Psoas muscle (tissue), 7 donors: ENCODE measurements at regions not wholly inside any gene's neighbourhood (a gene's known extent, or its start where the extent isn't known, plus 50 kb on each side); places are given as distances from the start of the nearest gene placed in this dataset.

Experiments used
- ATAC-seq, 4 donors: fragments of 200-7000 bp; cut with Tn5 transposase; one replicate each; pipeline ENCODE4 v1.9.1; 2020; ENCODE audit warnings: moderate library complexity in 3 of 4, mild to moderate bottlenecking in 2 of 4
- DNase-seq, 2 donors: peaks; one replicate each; pipeline ENCODE4 v3.0.0-alpha.2; 2020
- H3K27ac ChIP-seq: fragments of 200-600 bp; one replicate; pipeline ENCODE4 v1.8.0; 2022
- H3K27me3 ChIP-seq, 3 donors: fragments of 200-600 bp in 1 of 3; one replicate each; pipeline versions ENCODE4 v1.6.1 to v1.8.0; 2013 to 2022; ENCODE audit warnings: low read length in 2 of 3, mild to moderate bottlenecking in 2 of 3, moderate library complexity in 1 of 3; ENCODE audit not compliant: insufficient read depth in 3 of 3
- H3K36me3 ChIP-seq, 2 donors: fragments of 200-600 bp in 1 of 2; one replicate each; pipeline versions ENCODE4 v1.6.1 to v1.8.0; 2013 to 2022; ENCODE audit warnings: low read depth in 1 of 2, mild to moderate bottlenecking in 1 of 2, moderate library complexity in 1 of 2; ENCODE audit not compliant: insufficient read depth in 1 of 2
- H3K4me1 ChIP-seq: fragments of 200-600 bp; one replicate; pipeline ENCODE4 v1.8.0; 2022
- H3K4me3 ChIP-seq: fragments of 200-600 bp; one replicate; pipeline ENCODE4 v1.8.0; 2022; ENCODE audit warnings: mild to moderate bottlenecking
- H3K9me3 ChIP-seq: fragments of 200-600 bp; one replicate; pipeline ENCODE4 v1.8.0; 2022
- WGBS, 3 donors: extraction: QIAGEN DNeasy Blood & Tissue Kit; methylation state at CpG; one replicate each; pipeline versions ENCODE4 v1.1.6 to v1.1.7; 2013; 5-methylcytosine and 5-hydroxymethylcytosine counted together
- intact Hi-C, 2 donors: fragments of 100-400 bp; cut with DNase I; formaldehyde crosslinking; loops; one replicate each; pipeline versions ENCODE4 v1.11.0 to v1.14.2; 2022
- TF ChIP-seq, protein P1 (sequence below): fragments of 200-600 bp; IDR thresholded peaks from one replicate; pipeline ENCODE4 v1.8.0; 2022; ENCODE audit warnings: antibody characterized with exemption
- donor health status: healthy with polysubstance abuse.
- donor health status: DM: no; HTN: no; CAD: no; lungs with moderate emphysema.
- donor health status: Bipolar disorder and iron deficiency.
- donor health status: healthy.
- donor health status: DM: yes; HTN: yes; CAD: no.
- donor health status: DM: no; HTN: no; CAD: no.
- donor health status: DM: yes; HTN: yes; CAD: no.

DNA sequence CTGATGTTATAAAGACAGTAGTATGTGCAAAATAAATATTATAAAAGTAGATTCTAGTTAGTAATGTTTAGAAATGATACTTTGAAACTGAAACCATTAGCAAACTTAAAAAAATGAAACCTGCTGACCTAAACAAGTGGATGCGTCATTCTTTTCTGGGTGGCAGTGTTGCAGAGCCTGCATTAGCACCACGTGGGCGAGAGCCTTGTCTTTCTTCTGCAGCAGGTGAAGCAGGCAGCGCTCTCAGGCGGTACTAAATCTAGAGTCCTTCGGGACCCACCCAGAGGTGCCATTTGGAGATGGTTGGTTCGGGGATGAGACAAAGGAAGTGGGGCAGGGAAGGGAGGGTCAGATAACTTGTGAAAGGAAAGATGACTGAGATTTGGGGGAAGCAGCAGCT lies 759.1 kb upstream of the IGFBP3 start:
- ATAC-seq: no peak
- H3K36me3 ChIP-seq: no peaks in the 10 kb centered on the region
- H3K4me1 ChIP-seq: no peaks in the 10 kb centered on the region
- WGBS, 3 donors: 86 to 91% (median 90%) methylated on average over 7 of the region's 7 CpGs
- intact Hi-C loops: no loop called here
- no peak overlapping the region for H3K27ac ChIP-seq
- DNase-seq: no peak
- H3K9me3 ChIP-seq: no peaks in the 10 kb centered on the region
- H3K4me3 ChIP-seq: no peak overlapping the region
- TF ChIP-seq, protein P1, sequence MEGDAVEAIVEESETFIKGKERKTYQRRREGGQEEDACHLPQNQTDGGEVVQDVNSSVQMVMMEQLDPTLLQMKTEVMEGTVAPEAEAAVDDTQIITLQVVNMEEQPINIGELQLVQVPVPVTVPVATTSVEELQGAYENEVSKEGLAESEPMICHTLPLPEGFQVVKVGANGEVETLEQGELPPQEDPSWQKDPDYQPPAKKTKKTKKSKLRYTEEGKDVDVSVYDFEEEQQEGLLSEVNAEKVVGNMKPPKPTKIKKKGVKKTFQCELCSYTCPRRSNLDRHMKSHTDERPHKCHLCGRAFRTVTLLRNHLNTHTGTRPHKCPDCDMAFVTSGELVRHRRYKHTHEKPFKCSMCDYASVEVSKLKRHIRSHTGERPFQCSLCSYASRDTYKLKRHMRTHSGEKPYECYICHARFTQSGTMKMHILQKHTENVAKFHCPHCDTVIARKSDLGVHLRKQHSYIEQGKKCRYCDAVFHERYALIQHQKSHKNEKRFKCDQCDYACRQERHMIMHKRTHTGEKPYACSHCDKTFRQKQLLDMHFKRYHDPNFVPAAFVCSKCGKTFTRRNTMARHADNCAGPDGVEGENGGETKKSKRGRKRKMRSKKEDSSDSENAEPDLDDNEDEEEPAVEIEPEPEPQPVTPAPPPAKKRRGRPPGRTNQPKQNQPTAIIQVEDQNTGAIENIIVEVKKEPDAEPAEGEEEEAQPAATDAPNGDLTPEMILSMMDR: no peak
- no peaks in the 10 kb centered on the region for H3K27me3 ChIP-seq

DNA sequence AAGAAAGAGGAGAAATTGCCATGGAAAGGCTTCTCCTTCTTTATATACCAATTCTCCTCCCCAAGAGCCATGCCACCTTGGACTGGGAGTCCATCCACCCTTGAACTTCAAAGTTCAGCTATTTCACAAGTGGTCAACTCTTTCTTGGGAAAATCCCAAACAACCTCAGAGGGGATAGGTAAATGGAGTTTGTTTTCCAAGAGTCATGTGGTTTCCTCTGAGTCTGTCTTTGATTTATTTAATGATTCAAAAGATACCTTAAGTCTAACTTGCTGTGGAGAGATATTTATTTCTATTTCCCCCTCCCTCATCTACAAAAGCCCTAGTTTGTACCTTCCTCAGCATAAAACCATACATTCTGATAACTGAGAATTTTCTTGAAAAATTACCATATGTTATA lies 758.6 kb upstream of the IGFBP3 start:
- Histone ChIP-seq H3K9me3 (no peaks in the 10 kb centered on the region), H3K36me3 (no peaks in the 10 kb centered on the region), H3K4me1 (no peaks in the 10 kb centered on the region), H3K4me3 (no peak overlapping the region), H3K27ac (no peak overlapping the region), H3K27me3 (no peaks in the 10 kb centered on the region)
- ATAC-seq: no peak
- DNase-seq: no peak
- intact Hi-C loops: no loop called here
- TF ChIP-seq, protein P1: no peak

- H3K27me3 ChIP-seq: no peaks in the 10 kb centered on the region
- intact Hi-C loops: no loop called here
- 56 to 73% (median 59%) methylated on average over 2 of the region's 2 CpGs for WGBS, 3 donors
These were observed 757.3 kb upstream of the IGFBP3 start for GRCh38 chr7:46678421-46678820.

DNA sequence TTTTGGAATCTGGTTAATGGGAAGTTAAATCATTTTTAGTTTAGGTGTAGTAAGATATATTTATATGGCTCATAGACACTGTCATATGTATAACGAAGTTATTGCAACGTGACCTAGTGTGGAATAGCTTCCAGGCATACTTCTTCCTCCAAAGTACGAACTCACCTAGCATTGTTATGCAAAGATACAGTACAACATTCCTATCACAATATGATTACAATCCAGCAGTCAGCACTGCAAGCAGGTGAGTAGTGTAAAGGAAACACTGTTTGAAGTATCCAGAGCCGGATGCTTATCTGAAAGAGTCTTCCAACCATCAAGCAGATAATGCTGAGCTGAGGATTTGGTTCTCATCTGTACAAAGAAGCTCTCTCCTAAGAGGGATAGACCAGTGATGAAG lies 754.4 kb upstream of the IGFBP3 start:
- Histone ChIP-seq H3K4me3 (no peak overlapping the region), H3K9me3 (no peaks in the 10 kb centered on the region), H3K27me3 (no peaks in the 10 kb centered on the region), H3K36me3 (no peaks in the 10 kb centered on the region), H3K27ac (no peak overlapping the region), H3K4me1 (no peaks in the 10 kb centered on the region)
- ATAC-seq (no peak), DNase-seq (no peak)
- WGBS, 3 donors: 93 to 95% (median 94%) methylated on average over 4 of the region's 4 CpGs
- TF ChIP-seq, protein P1: no peak
- intact Hi-C loops: no loop called here

More at GRCh38 chr7:46678421-46678820, 757.3 kb upstream of the IGFBP3 start:
- TF ChIP-seq, protein P1: no peak
- ATAC-seq: no peak
- Histone ChIP-seq H3K36me3 (no peaks in the 10 kb centered on the region), H3K4me1 (no peaks in the 10 kb centered on the region), H3K4me3 (no peak overlapping the region), H3K27ac (no peak overlapping the region), H3K9me3 (no peaks in the 10 kb centered on the region)
- no peak for DNase-seq

- H3K27ac ChIP-seq: no peak overlapping the region
- TF ChIP-seq, protein P1: no peak
- H3K36me3 ChIP-seq: no peaks in the 10 kb centered on the region
- no peaks in the 10 kb centered on the region for H3K27me3 ChIP-seq
- H3K4me1 ChIP-seq: no peaks in the 10 kb centered on the region
- intact Hi-C loops: no loop called here
- ATAC-seq: no peak
- no peaks in the 10 kb centered on the region for H3K9me3 ChIP-seq
- no peak overlapping the region for H3K4me3 ChIP-seq
- DNase-seq: no peak
- WGBS, 3 donors: 53 to 71% (median 58%) methylated on average over 2 of the region's 2 CpGs
These were observed 751.8 kb upstream of the IGFBP3 start for GRCh38 chr7:46672861-46673260.
